ENCODE measurements at regions not wholly inside any gene's neighbourhood (a gene's known extent, or its start where the extent isn't known, plus 50 kb on each side); places are given as distances from the start of the nearest gene placed in this dataset.
A peak's percentile ranks its signal among the peaks of the same experiment; 100 is the strongest.
"Not testable (repeated sequence)": the region's sequence is repeated elsewhere in the genome, so short reads cannot be mapped to it uniquely, and the experiment has no call there.

DNA sequence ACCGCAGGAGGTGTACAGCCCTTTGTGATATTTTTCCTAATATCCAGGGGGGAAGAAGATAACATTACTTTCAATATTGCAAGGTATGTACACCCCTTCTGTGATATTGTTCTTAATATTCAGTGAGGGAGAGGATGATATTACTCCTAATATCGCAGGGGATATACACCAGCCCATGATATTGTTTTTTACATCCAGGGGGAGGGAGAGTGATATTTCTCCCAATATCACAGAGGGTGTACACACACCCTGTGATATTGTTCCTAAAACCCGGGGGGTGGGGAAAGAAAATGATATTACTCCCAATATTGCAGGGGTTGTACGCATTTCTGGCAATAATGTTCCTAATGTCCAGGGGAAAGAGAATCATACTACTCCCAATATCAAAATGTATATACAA is 58.0 kb upstream of the SLC25A48 start:
- DNase-seq: no peak

DNA sequence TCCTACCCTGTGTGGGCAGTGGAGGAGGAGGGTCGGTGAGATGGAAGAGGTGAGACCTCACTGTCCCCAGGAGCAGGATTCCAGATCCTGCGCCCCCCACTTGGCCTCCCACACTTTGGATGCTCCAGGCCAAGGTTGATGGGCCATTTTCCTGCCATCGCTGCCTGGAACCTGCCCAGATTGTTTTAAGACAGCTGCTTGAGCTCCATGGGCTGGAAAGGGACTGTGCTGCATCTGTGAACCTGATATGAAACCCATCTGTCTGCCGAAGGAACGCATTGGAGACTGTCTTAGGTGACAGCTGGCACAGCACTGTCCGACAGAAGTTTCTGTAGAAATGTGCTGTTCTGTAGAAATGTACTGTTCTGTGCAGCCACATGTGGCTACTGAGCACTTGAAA is 72.7 kb upstream of the SLC25A48 start:
- DNase-seq: no peak

DNA sequence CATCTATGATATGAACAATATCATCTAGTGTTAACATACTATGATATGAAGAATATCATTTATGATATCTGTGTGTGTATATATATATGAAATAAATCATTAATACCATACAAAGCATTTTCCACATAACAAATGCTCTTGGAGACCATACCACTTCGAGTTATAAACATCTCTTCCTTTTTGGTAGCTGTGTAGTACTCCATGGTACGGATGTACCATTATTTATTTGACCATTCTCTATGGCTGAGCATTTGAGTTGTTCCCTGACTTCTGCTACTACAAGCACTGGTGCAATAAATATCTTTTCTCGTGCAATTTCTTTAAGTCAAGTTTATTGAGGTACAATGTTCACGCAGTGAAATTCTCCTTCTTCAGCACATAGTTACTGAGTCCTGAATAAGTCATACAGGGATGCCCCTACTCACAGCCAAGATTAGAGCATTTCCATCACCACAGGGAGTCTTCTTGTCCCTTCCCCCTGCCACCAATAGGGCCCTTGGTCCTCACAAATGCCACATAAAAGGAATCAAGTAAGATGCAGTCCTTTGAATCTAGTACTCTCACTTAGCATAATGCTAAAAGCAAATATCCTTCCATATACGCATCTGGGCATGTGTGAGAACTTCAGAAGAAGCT is 75.2 kb upstream of the SLC25A48 start:
- DNase-seq: no peak

DNA sequence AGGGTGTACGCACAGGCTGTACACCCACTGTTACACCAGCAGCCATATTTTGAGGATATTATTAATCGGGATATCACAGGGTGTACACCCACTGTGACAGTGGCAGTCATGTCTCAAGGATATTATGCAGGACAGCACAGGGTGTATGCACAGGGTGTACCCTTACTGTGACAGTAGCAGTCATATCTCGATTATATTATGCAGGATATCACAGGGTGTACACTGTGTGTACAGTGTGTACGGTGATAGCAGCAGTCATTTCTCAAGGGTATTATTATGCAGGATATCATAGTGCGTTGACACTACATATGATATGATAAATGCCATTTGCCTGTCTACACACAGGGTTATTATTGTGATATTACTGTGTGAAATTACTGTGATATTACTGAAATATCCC is 80.5 kb upstream of the SLC25A48 start:
- no peak for DNase-seq

DNA sequence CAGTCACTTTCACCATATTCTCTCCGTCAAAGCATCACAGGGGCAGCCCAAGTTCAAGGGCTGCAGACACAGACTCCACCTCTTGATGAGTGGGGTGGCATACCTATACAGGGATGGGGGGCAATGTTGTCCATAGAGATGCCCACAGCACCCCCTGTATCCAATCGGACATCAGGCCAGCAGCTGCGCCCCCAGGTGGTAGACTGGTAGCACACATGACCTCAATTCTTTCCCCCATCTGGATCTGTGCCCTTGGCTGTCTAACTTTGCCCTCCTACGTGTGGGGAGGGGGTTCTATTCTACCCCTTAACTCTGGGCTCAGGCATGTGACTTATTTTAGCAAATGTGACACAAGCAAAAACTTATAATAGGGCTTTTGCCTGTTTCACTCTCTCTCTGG is 84.0 kb upstream of the SLC25A48 start:
- no peak for DNase-seq

DNA sequence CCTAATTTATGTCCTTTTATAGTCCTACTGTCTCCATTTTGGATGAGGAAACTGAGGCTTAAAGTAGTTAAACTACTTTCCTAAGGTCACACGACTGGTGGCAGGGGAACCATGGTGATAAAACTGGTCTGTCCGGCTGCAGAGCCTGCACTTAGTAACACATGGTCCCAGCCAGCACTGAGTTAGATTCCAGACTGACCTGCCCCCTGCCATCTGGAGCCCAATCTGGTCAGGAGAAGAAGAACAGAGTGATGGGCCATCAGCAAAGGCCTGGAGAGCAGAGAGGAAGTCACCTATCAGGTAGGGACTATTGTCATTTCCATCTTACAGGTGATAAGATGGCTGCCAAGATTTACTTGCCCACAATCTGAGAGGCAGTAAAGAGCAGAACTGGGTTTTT is 86.6 kb upstream of the SLC25A48 start:
- DNase-seq: no peak

DNA sequence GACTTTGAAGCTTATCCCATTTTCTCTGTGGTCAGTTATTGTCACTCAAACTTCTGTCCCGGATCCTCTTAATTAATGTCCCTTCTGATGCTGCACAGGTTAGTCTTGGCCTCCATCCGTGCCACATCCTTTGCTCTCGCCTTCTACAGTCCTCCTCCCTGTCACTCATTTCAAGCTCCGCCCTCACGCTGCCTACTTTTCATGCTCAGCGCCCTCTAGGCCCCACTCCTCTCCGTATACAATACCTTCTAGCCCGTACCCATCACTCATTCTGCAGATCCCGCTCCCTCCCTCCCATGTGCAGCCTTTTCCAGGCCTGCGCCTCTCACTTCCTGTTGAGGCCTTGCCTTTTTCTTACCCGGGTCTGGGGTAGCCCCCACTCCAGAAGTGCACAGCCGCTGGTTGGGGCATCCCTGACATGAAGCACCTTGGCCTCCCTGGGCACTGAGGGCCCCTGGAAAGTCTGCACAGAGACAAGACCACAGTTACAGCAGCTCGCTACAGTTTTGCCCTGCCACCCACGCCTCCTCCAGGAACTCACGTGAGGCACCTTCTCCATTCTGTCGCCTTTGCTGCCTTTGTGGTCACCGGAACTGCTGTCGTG is 88.5 kb upstream of the SLC25A48 start:
- DNase-seq: no peak

DNA sequence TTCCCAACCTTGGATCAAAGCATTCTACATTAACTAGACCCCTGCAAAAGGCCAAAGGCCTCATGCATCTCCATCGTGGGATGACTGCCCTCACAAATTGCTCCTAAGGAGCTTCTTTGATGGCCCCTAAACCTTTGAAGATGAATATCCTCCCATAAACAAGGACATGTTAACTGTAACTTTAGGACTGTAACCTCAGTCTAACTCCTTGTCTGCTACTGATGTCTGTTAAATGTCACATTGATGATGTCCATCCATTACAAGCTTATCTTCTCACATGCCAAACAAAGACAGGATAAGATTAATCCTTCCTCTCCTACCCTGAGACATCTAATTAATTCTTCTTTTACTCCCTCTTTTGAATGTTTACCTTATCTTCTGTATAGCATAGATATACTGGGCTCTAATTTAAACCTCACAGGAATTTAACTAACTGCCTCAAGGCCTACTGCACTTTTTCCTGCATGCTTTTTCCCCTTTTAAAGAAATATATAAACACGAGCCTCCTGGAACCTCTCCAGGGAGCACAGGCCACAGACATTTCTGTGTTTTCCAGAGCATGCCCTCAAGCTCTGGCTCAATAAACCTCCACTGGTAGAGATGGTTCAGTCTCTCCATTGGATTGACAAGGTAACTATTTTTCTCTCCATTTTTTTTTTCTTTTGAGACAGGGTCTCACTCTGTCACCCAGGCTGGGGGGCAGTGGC is 90.6 kb upstream of the SLC25A48 start:
- DNase-seq: no peak

DNA sequence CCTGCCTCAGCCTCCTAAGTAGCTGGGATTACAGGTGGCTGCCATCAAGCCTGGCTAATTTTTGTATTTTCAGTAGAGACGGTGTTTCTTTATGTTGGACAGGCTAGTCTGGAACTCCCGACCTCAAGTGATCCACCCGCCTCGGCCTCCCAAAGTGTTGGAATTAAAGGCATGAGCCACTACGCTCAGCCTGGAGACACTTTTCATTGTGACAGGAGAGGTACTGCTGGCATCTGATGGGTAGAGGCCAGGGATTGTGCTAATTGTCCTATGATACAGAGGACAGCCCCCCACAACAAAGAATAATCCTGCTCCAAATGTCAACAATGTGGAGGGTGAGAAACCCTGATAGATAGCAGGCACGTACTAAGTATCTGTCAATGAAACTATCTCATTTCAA is 91.3 kb upstream of the SLC25A48 start:
- DNase-seq: no peak

DNA sequence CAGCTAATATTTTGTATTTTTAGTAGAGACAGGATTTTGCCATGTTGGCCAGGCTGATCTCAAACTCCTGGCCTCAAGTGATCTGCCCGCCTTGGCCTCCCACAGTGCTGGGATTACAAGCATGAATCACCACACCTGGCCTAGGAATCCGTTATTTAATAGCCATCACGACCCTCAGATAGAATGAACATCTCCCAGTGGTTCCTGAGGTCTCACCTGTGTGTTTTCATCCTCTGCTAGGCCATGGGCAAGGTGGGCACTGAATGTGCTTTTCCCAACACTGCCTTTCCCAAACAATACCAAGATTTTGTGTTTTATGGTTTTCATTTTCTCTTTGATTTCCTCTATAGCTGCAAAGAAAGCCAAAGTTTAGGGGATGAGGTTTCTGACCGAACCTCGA is 92.2 kb upstream of the SLC25A48 start:
- not testable (repeated sequence) for DNase-seq

DNA sequence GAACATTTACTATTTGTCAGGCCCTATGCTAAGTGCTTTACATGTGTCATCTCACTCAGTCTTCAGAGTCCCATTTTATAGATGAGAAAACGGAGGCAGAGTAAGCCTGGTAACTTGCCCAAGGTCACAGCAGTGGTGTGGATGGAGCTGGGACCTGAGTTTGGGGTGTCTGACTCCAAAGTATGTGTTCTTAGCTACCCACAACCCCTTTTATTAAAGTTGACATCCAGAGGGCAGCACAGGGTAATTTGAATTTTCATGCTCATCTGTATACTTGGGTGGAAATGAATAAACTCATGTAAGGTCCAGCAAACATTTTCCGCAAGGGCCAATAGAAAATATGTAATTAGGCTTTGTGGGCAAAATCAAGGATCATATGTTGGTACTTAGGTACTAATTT is 93.4 kb upstream of the SLC25A48 start:
- no peak for DNase-seq

DNA sequence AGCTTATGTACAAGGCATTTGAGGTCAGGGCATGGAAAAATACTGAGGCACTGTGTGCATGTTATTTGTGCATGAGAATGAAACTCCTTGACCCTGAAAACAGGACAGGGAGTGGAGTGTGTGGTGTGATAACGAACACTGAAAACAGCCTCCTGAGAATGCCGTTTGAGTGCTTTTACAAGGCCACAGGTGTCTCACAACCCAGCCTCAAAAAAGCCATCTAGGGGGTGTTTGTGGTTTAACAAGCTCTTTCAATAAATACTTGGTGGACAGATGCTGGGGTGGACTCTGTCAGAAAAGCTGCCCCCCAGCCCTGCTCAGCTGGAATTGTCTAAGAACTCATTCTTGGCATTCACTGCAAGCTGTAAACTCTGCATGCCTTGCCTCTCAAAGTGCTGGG is 94.0 kb upstream of the SLC25A48 start:
- DNase-seq: no peak

DNA sequence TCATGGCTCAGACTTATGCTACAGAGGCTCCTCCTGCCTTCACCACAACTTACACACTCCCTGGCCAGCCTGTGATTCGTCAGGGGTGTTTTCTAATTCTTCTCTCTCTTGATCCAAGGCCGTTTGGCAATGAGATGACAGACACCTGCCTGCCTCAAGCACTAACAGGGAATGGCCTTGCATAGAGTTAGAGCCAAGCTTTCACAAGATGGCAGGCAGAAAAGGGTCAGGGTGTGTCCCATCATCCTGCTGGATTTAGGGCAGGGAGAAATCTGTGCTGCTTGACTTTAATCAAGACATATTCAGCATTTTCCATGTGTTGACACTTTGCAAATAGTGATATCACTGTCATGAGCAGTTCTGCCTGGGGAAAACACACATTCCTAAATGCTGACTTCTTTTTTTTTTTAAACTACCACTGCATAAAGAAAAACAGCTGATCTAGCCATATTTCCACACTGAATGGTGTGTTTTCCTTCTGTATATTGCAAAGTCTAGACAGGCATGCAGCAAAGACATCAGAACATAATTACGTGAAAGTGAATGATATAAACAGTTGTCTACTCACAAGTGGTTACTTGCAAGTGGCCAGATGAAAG is 95.0 kb upstream of the SLC25A48 start:
- no peak for DNase-seq

DNA sequence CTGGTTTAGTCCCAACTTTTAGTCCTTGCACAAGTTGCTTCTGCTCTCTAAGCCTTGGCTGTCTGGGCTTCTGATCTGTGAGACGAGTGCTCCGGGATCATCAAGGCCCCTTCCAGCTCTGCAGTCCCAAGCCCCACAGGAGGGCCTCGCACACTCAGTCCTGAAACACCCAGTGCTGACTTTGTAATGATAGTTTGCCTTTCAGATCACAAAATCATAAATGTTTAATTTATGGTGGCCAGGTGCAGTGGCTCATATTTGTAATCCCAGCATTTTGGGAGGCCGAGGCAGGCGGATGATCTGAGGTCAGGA is 95.9 kb upstream of the SLC25A48 start:
- DNase-seq: no peak

DNA sequence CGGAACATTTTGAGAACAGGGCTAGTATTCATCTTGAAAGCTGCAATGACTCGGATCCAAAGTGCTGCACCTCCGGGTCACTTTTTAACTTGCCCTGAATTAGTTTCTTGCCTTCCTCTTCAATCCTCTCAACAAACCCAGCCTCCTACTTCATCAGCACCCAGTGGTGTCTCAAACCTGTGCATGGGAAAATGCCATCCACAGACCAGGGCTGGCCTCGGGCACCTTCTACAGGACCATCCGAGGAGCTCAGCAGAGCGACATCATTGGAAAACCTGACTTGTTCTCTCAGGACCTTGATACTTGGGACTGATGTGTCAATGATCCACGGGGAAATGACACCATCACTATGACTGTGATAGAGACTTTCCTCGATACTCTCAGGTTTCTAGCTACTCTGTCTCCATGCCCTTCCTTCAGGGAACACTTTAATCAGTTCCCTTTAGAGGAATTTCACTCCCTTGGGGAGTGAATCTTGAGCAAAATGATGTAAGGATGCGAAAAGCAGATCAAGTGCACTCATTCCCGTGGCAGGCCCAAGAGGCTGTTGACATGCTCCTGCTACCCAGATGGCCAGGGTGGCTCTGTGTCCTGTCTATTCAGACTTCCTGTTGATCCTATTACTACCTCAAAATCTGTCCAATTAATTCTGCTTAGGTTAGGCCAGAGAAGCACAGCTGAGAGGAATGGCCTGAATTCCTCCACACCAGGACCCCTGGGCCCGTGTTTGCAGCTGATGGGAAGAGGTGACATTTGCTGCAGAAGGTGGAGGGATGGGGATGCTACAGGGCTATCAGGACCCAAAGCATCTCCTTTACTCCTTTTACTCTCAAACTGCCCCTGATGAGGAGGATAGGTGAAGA is 96.5 kb upstream of the SLC25A48 start:
- DNase-seq: no peak

DNA sequence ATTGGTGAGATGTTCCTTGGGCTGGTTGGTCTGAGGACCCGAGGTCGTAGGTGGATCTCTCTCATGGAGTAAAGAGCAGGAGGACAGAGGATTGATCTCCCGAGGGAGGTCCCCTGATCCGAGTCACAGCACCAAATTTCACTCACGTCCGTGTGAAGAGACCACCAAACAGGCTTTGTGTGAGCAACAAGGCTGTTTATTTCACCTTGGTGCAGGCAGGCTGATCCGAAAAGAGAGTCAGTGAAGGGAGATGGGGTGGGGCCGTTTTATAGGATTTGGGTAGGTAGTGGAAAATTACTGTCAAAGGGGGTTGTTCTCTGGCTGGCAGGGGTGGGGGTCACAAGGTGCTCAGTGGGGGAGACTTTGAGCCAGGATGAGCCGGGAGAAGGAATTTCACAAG is 97.5 kb upstream of the SLC25A48 start:
- not testable (repeated sequence) for DNase-seq

DNA sequence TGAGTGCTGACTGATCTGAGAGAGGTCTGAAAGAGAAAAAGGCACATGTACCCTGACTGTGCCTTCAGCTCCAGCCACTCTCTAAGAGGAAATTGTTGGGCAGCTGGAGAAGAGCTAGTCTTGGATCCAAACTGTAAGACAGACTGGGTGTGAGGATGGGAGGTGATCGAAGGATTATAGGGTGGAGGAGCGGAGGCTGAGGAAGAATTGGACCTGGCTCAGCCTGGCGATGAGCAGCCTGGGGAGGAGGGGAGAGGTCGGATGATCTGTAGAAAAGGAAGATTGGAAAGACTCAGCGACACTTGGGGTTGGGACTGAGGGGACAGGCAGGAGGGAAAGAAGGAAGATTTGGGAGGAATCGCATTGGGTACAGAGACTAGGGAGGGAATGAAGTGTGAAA is 98.6 kb upstream of the SLC25A48 start:
- no peak for DNase-seq

DNA sequence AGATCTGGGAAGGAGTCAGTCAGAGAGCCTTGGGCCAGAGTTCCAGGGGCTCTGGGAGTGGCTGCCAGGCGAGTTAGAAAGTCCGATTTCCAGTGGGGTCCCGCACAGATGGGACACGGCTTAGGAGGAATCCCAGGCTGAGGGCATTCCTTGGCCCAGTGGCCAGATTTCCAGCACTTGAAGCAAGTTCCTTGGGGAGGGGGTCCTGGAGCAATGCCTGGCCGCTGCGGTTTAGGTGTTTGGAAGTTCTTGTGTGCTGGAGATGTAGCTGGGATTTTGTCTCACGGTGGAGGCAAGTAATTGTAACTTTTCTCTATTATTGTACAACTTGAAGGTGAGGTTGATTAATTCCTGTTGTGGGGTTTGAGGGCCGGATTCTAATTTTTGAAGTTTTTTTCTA is 99.5 kb upstream of the SLC25A48 start:
- not testable (repeated sequence) for DNase-seq

DNA sequence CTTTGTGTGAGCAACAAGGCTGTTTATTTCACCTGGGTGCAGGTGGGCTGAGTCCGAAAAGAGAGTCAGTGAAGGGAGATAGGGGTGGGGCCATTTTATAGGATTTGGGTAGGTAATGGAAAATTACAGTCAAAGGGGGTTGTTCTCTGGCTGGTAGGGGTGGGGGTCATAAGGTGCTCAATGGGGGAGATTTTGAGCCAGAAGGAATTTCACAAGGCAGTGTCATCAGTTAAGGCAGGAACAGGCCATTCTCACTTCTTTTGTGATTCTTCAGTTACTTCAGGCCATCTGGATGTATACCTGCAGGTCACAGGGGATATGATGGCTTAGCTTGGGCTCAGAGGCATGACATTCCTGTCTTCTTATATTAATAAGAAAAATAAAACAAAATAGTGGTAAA is 103.4 kb upstream of the SLC25A48 start:
- not testable (repeated sequence) for DNase-seq

DNA sequence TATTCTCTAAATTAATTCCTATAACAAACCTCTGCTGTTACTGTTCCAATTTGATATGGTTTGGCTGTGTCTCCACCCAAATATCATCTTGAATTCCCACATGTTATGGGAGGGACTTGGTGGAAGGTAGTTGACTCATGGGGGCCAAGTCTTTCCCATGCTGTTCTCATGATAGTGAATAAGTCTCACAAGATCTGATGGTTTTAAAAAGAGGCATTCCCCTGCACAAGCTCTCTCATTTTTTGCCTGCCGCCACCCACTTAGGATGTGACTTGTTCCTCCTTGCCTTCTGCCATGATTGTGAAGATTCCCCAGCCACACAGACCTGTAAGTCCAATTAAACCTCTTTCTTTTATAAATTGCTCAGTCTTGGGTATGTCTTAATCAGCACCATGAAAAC is 104.3 kb upstream of the SLC25A48 start:
- DNase-seq: not testable (repeated sequence)

DNA sequence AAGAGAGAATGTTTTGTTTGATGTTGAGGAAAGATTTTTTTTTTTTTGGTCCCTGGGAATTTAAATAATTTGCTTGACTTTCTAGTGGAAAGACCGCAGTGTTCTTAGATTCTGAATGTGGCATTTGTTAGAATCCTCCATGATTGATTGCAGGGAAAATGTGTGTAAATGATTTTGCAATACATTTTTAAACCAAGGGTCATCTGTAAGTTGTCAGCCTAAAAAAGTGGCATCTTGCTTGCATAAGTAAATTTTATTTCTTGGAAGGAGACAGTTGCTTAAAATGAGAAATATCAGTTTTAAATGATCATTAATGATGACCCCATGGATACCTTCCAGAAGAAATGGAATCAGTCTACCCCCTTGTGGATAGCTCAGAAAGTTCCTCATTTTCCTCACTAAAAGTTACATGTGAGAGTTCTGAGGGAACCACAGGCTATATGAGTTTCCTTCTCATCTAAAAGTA is 105.1 kb upstream of the SLC25A48 start:
- peak; percentile 2 to 9 for DNase-seq

DNA sequence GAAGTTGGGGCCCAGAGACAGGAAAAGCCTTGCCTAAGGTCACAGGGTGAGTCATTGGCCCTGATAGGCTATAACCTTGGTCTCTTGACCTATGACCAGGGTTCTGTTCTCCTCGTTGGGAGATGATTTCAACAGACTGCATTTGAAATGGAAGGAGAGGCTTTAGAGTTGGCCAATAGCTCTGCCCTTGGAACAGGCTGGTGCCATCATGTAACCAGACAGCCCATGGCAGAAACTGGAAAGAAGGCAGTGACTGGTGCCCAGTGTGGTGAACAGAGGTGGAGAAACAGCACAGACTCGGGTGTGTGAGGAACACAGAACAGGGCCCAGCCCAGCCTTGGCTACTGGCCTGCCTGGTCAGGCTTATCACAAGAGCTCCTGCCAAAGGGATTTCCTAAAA is 109.8 kb upstream of the SLC25A48 start:
- no peak for DNase-seq

DNA sequence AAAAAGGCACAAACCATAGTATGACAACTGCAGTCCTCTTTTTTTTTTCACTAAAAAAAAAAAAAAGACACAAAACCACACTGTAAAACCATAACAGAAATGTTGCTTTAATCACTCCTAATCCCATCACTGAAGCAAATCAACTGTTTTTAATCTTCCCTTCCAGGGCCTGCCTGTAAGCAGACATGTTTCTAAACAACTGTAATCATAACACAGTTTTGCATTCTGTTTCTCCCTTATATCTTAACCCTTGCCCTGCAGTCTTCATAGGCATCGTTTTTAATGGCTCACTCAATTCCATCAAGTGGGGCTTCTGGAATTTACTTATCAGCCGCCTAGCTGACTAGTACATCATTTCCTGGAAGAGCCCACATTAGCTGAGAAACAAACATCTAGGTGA is 111.0 kb upstream of the SLC25A48 start:
- DNase-seq: no peak
